ENCODE measurements at regions not wholly inside any gene's neighbourhood (a gene's known extent, or its start where the extent isn't known, plus 50 kb on each side); places are given as distances from the start of the nearest gene placed in this dataset.

DNA sequence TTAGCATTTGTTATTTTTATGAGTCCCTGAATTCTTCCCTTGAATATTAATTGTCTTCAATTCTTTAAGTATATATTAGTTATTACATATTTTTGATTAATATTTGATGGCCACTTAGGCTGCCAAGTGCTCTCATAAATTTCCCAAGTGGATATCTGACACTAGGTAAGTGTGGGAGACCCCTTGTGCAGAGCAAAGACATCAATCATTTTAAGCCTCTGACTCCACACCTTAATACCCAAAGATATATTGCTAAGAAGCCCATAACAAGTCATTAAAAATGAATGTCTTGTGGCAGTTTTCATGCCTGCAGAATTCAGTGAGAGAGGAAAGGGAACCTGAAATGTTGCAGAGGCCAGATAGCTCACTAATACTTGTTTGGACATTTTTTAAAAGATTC is 58.4 kb upstream of the PROX1 start:
- H3K27me3 ChIP-seq (ENCODE audit: insufficient read depth, low read depth, low read length): no peaks in the 10 kb centered on the region
- H3K27ac ChIP-seq (ENCODE audit: low read length): no peak overlapping the region
- no peaks in the 10 kb centered on the region for H3K9me3 ChIP-seq (ENCODE audit: low read length)
- no peaks in the 10 kb centered on the region for H3F3A ChIP-seq (ENCODE audit: insufficient read depth, low read length, poor library complexity, severe bottlenecking)
- H4K20me1 ChIP-seq (ENCODE audit: insufficient read depth): no peaks in the 10 kb centered on the region
- no peaks in the 10 kb centered on the region for H3K9me2 ChIP-seq (ENCODE audit: insufficient read depth, low read length)
- H3K4me2 ChIP-seq (ENCODE audit: low read length): no peak overlapping the region
- H2AFZ ChIP-seq (ENCODE audit: low read depth, low read length): no peak overlapping the region
- H3K9ac ChIP-seq (ENCODE audit: low read length): no peak overlapping the region
- no peak overlapping the region for H3K4me3 ChIP-seq (ENCODE audit: low read length)
- no peaks in the 10 kb centered on the region for H3K79me2 ChIP-seq (replicated peaks; ENCODE audit: insufficient read depth, low read length)
- no peaks in the 10 kb centered on the region for H3K36me3 ChIP-seq (ENCODE audit: insufficient read depth, low read length)
- TF ChIP-seq EP300 (conservative IDR thresholded peaks at IDR 0.05; ENCODE audit: poor library complexity, severe bottlenecking) (no peak), POLR2AphosphoS5 (IDR thresholded peaks at IDR 0.05) (no peak), TAF1 (IDR thresholded peaks at IDR 0.05; ENCODE audit: low read depth) (no peak)

DNA sequence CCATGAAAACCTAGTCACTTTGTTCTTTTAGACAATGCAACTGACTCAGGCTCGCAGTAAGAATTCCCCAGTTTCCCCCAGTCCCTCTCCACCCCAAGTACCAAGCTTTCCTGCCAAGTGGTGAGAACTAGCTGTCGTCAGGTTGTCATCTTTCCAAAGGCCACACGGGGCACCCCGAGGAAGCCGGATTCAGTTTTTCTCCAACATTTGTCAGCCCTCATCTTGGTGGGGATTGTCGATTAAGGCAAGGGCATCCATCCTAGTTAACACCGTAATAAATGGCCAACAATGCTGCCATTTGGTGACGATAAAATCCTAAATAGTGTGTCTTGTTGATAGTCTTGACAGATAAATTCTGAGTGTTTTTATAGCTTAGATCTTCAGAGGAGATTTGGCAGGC is 55.9 kb upstream of the PROX1 start:
- Histone ChIP-seq H3K4me3 (ENCODE audit: low read length) (no peak overlapping the region), H3K9me3 (ENCODE audit: low read length) (no peaks in the 10 kb centered on the region), H3F3A (ENCODE audit: insufficient read depth, low read length, poor library complexity, severe bottlenecking) (no peaks in the 10 kb centered on the region), H3K27ac (ENCODE audit: low read length) (no peak overlapping the region), H3K9me2 (ENCODE audit: insufficient read depth, low read length) (no peaks in the 10 kb centered on the region), H4K20me1 (ENCODE audit: insufficient read depth) (no peaks in the 10 kb centered on the region), H3K9ac (ENCODE audit: low read length) (no peak overlapping the region), H3K27me3 (ENCODE audit: insufficient read depth, low read depth, low read length) (no peaks in the 10 kb centered on the region), H2AFZ (ENCODE audit: low read depth, low read length) (no peak overlapping the region), H3K36me3 (ENCODE audit: insufficient read depth, low read length) (no peaks in the 10 kb centered on the region), H3K79me2 (replicated peaks; ENCODE audit: insufficient read depth, low read length) (no peaks in the 10 kb centered on the region), H3K4me2 (ENCODE audit: low read length) (no peak overlapping the region)
- TF ChIP-seq MXI1 (conservative IDR thresholded peaks at IDR 0.05; ENCODE audit: poor library complexity, severe bottlenecking) (no peak), CTCF (IDR thresholded peaks at IDR 0.05; ENCODE audit: poor library complexity, severe bottlenecking) (no peak), POLR2AphosphoS5 (IDR thresholded peaks at IDR 0.05) (no peak), EZH2 (IDR thresholded peaks at IDR 0.05; ENCODE audit: borderline replicate concordance, insufficient read depth, low read length, poor library complexity, severe bottlenecking) (no peak), EP300 (conservative IDR thresholded peaks at IDR 0.05; ENCODE audit: poor library complexity, severe bottlenecking) (no peak)
- TF ChIP-seq, protein P1, sequence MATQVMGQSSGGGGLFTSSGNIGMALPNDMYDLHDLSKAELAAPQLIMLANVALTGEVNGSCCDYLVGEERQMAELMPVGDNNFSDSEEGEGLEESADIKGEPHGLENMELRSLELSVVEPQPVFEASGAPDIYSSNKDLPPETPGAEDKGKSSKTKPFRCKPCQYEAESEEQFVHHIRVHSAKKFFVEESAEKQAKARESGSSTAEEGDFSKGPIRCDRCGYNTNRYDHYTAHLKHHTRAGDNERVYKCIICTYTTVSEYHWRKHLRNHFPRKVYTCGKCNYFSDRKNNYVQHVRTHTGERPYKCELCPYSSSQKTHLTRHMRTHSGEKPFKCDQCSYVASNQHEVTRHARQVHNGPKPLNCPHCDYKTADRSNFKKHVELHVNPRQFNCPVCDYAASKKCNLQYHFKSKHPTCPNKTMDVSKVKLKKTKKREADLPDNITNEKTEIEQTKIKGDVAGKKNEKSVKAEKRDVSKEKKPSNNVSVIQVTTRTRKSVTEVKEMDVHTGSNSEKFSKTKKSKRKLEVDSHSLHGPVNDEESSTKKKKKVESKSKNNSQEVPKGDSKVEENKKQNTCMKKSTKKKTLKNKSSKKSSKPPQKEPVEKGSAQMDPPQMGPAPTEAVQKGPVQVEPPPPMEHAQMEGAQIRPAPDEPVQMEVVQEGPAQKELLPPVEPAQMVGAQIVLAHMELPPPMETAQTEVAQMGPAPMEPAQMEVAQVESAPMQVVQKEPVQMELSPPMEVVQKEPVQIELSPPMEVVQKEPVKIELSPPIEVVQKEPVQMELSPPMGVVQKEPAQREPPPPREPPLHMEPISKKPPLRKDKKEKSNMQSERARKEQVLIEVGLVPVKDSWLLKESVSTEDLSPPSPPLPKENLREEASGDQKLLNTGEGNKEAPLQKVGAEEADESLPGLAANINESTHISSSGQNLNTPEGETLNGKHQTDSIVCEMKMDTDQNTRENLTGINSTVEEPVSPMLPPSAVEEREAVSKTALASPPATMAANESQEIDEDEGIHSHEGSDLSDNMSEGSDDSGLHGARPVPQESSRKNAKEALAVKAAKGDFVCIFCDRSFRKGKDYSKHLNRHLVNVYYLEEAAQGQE (IDR thresholded peaks at IDR 0.05; ENCODE audit: borderline replicate concordance): no peak

- Histone ChIP-seq H3K4me3 (ENCODE audit: low read length) (no peak overlapping the region), H2AFZ (ENCODE audit: low read depth, low read length) (no peak overlapping the region)
Observed at GRCh38 chr1:213933336-213933735, 54.4 kb upstream of the PROX1 start.

More at GRCh38 chr1:213933336-213933735, 54.4 kb upstream of the PROX1 start:
- H4K20me1 ChIP-seq (ENCODE audit: insufficient read depth): no peaks in the 10 kb centered on the region
- H3K4me2 ChIP-seq (ENCODE audit: low read length): no peak overlapping the region
- no peaks in the 10 kb centered on the region for H3K27me3 ChIP-seq (ENCODE audit: insufficient read depth, low read depth, low read length)
- H3K36me3 ChIP-seq (ENCODE audit: insufficient read depth, low read length): no peaks in the 10 kb centered on the region
- H3K9me3 ChIP-seq (ENCODE audit: low read length): no peaks in the 10 kb centered on the region
- no peaks in the 10 kb centered on the region for H3K79me2 ChIP-seq (replicated peaks; ENCODE audit: insufficient read depth, low read length)
- H3F3A ChIP-seq (ENCODE audit: insufficient read depth, low read length, poor library complexity, severe bottlenecking): no peaks in the 10 kb centered on the region
- H3K9ac ChIP-seq (ENCODE audit: low read length): no peak overlapping the region
- TF ChIP-seq POLR2AphosphoS5 (IDR thresholded peaks at IDR 0.05): no peak
- H3K9me2 ChIP-seq (ENCODE audit: insufficient read depth, low read length): no peaks in the 10 kb centered on the region
- H3K27ac ChIP-seq (ENCODE audit: low read length): no peak overlapping the region
